CD4-positive, alpha-beta T cell (primary cell): ENCODE measurements at regions not wholly inside any gene's neighbourhood (a gene's known extent, or its start where the extent isn't known, plus 50 kb on each side); places are given as distances from the start of the nearest gene placed in this dataset.

Experiments
- ATAC-seq: fragments of 200-7000 bp; cut with Tn5 transposase; one replicate; pipeline ENCODE4 v1.10.0; 2022; ENCODE audit warnings: mild to moderate bottlenecking; ENCODE audit not compliant: poor library complexity
- CTCF ChIA-PET: fragments of 350-600 bp; sonication (Branson Sonifier 250); formaldehyde crosslinking; loops from one replicate; lab custom pipeline; 2021; ENCODE audit warnings: antibody characterized with exemption, inconsistent platforms; lab: Charles Lee
- POLR2A ChIA-PET: fragments of 350-600 bp; sonication (Branson Sonifier 250); formaldehyde crosslinking; loops from one replicate; lab custom pipeline; 2021; ENCODE audit warnings: antibody characterized with exemption, inconsistent platforms; lab: Charles Lee
- DNase-seq, 14 experiments: peaks; one replicate each; pipeline ENCODE4 v3.0.0-alpha.2; 2013 to 2020; ENCODE audit warnings: mixed read lengths in 2 of 14
- H3K27ac ChIP-seq, 2 donors: one replicate each; pipeline versions ENCODE4 v1.5.1 to v1.7.0; 2013; ENCODE audit warnings: low read length in 2 of 2, low read depth in 1 of 2, mild to moderate bottlenecking in 1 of 2
- H3K27me3 ChIP-seq, 2 experiments: 1 replicate in 1 of 2; 2 replicates in 1 of 2; pipeline versions ENCODE4 v1.6.1 to v1.7.0; 2013; ENCODE audit warnings: low read length in 2 of 2, control low read depth in 1 of 2, mild to moderate bottlenecking in 1 of 2, moderate library complexity in 1 of 2; ENCODE audit not compliant: insufficient read depth in 2 of 2, control insufficient read depth in 1 of 2
- H3K36me3 ChIP-seq: one replicate; pipeline ENCODE4 v1.6.1; 2013; ENCODE audit warnings: low read length, control low read depth; ENCODE audit not compliant: insufficient read depth
- H3K4me1 ChIP-seq: one replicate; pipeline ENCODE4 v1.6.1; 2013; ENCODE audit warnings: low read length, control low read depth; ENCODE audit not compliant: insufficient read depth
- H3K4me3 ChIP-seq: one replicate; pipeline ENCODE4 v1.5.1; 2013; ENCODE audit warnings: mild to moderate bottlenecking, low read length, moderate library complexity
- H3K9me3 ChIP-seq, 2 experiments: 1 replicate in 1 of 2; 2 replicates in 1 of 2; pipeline versions ENCODE4 v1.6.1 to v1.7.0; 2013; ENCODE audit warnings: low read length in 2 of 2, mild to moderate bottlenecking in 2 of 2, control low read depth in 1 of 2, moderate library complexity in 1 of 2; ENCODE audit not compliant: control insufficient read depth in 1 of 2, insufficient read depth in 1 of 2
- H3K27ac Mint-ChIP-seq: one replicate; pipeline ENCODE4 v1.8.0; 2020; ENCODE audit warnings: mixed read lengths
- H3K27me3 Mint-ChIP-seq: one replicate; pipeline ENCODE4 v1.8.0; 2021; ENCODE audit warnings: mixed read lengths
- H3K36me3 Mint-ChIP-seq: one replicate; pipeline ENCODE4 v1.8.0; 2021; ENCODE audit warnings: low read depth, mixed read lengths
- H3K4me1 Mint-ChIP-seq: one replicate; pipeline ENCODE4 v1.8.0; 2021; ENCODE audit warnings: low read depth, mixed read lengths
- H3K4me3 Mint-ChIP-seq: one replicate; pipeline ENCODE4 v1.8.0; 2020; ENCODE audit warnings: mild to moderate bottlenecking, mixed read lengths
- H3K9me3 Mint-ChIP-seq: one replicate; pipeline ENCODE4 v1.8.0; 2020; ENCODE audit warnings: mixed read lengths
- intact Hi-C, 2 experiments: fragments of 100-400 bp; cut with DNase I in 1 of 2; cut with micrococcal nuclease in 1 of 2; formaldehyde crosslinking; loops; one replicate each; pipeline versions ENCODE4 v1.15.1 to v1.9.0; 2023 to 2025; cut with DNase I, micrococcal nuclease
- TF ChIP-seq, protein P1 (sequence below): fragments of 200-600 bp; IDR thresholded peaks from one replicate; pipeline ENCODE4 v1.8.0; 2022; ENCODE audit warnings: antibody characterized with exemption, mild to moderate bottlenecking

DNA sequence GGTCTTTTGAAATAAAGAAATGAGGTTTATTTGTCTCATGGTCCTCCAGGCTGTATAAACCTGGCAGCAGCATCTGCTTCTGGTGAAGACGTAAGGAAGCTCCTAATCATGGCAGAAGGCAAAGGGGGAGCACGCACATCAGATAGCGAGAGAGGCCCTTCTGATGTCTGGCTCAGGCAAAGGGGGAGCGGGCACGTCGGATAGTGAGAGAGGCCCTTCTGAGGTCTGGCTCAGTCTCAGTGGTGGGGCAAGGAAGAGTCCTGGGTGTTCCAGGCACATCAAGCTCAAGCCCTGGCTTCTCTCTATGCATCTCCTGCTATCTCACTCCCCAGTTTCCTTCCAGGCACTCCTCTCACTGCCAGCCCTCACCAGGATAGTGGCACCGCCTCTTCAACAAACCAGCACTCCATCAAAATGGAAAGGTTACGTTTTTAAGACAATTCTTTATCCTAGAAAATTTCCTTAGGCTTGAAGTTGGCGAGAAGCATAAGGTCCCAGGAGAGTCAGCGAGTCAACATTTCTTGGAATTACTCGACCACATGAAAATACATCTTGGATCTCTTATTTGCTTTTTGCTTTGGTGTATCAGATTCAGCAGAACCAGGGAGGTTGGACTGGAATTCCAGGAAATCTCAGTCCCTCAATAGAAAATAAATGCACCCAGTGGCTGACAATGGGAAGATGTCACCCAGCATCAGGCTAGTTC is 189.6 kb upstream of the TMEM132C start:
- peaks cover 0 to 18% of the 10 kb centered on the region in 2 experiments for H3K9me3 ChIP-seq
- no peaks in the 10 kb centered on the region for H3K4me1 ChIP-seq
- no peaks in the 10 kb centered on the region for H3K27me3 ChIP-seq
- H3K4me3 ChIP-seq, result no peak overlapping the region
- H3K36me3 Mint-ChIP-seq, result no peaks in the 10 kb centered on the region
- ATAC-seq (no peak), DNase-seq (no peak)
- intact Hi-C loops, result no loop called here
- no peak overlapping the region for H3K4me3 Mint-ChIP-seq
- H3K9me3 Mint-ChIP-seq, result peaks cover 6% of the 10 kb centered on the region
- no peaks in the 10 kb centered on the region for H3K27me3 Mint-ChIP-seq
- H3K4me1 Mint-ChIP-seq, result no peaks in the 10 kb centered on the region
- H3K27ac Mint-ChIP-seq, result no peak overlapping the region
- ChIA-PET CTCF (no interaction called here), POLR2A (no interaction called here)
- TF ChIP-seq, protein P1, sequence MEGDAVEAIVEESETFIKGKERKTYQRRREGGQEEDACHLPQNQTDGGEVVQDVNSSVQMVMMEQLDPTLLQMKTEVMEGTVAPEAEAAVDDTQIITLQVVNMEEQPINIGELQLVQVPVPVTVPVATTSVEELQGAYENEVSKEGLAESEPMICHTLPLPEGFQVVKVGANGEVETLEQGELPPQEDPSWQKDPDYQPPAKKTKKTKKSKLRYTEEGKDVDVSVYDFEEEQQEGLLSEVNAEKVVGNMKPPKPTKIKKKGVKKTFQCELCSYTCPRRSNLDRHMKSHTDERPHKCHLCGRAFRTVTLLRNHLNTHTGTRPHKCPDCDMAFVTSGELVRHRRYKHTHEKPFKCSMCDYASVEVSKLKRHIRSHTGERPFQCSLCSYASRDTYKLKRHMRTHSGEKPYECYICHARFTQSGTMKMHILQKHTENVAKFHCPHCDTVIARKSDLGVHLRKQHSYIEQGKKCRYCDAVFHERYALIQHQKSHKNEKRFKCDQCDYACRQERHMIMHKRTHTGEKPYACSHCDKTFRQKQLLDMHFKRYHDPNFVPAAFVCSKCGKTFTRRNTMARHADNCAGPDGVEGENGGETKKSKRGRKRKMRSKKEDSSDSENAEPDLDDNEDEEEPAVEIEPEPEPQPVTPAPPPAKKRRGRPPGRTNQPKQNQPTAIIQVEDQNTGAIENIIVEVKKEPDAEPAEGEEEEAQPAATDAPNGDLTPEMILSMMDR, result no peak
- H3K27ac ChIP-seq, result no peak overlapping the region
- no peaks in the 10 kb centered on the region for H3K36me3 ChIP-seq

DNA sequence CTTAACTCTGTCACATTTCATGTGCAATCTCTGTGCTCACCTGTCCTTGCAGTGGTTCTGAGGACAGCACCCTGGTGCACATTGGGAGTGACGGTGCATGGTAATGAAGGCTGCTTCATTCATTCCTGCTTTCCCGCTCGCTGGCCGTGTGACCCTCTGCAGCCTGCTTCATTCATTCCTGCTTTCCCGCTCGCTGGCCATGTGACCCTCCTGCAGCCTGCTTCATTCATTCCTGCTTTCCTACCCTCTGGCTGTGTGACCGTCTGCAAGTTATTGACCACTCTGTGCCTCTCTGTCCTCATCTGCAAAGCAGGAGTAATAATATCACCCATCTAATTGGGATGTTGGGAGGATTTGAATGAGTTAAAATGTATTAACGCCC is 189.1 kb upstream of the TMEM132C start:
- Mint-ChIP-seq H3K4me3 (no peak overlapping the region), H3K9me3 (peaks cover 9% of the 10 kb centered on the region), H3K36me3 (no peaks in the 10 kb centered on the region), H3K27ac (no peak overlapping the region), H3K27me3 (no peaks in the 10 kb centered on the region), H3K4me1 (no peaks in the 10 kb centered on the region)
- intact Hi-C loops, result no loop called here
- DNase-seq (no peak), ATAC-seq (no peak)
- H3K36me3 ChIP-seq, result no peaks in the 10 kb centered on the region
- no peak overlapping the region for H3K27ac ChIP-seq
- TF ChIP-seq, protein P1, result no peak
- H3K9me3 ChIP-seq, result peaks cover 0 to 18% of the 10 kb centered on the region in 2 experiments
- no peak overlapping the region for H3K4me3 ChIP-seq
- CTCF ChIA-PET, result no interaction called here
- H3K4me1 ChIP-seq, result no peaks in the 10 kb centered on the region
- POLR2A ChIA-PET, result no interaction called here
- no peaks in the 10 kb centered on the region for H3K27me3 ChIP-seq

DNA sequence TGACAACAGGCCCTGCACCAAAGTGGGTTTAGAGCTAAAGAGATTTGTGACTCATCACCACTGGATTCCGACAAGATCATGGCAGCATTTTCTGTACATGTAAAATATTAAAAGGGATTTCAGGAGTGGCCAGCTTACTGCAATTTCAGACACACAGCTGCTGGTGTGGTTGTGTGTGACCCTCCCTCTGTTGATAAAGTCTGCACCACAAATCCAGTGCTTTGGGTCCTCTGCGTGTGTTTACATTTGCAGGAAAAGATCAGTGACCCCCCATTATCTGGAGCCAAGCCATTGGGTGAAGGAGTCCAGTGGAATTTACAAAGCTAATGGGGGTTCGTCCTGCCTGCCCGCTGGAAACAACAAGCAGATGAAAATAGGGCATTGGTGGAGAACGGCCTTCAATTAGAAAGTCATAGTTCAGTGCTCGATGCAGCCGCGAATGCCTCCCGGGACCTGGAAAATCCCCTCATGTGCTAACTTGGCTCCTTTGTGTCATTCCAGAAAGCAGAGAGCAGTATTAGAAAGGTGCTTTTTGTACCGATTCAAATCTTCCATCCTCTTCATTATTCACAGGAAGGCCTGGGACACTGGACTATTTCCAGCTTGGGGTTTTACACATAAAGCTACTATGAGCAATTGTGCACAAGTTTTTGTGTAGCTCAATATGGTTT is 188.5 kb upstream of the TMEM132C start:
- no peaks in the 10 kb centered on the region for H3K27me3 Mint-ChIP-seq
- Histone ChIP-seq H3K27me3 (no peaks in the 10 kb centered on the region), H3K9me3 (peaks cover 0 to 17% of the 10 kb centered on the region in 2 experiments), H3K4me3 (no peak overlapping the region), H3K4me1 (no peaks in the 10 kb centered on the region), H3K27ac (no peak overlapping the region), H3K36me3 (no peaks in the 10 kb centered on the region)
- intact Hi-C loops, result no loop called here
- H3K36me3 Mint-ChIP-seq, result no peaks in the 10 kb centered on the region
- ChIA-PET CTCF (no interaction called here), POLR2A (no interaction called here)
- H3K9me3 Mint-ChIP-seq, result peaks cover 9% of the 10 kb centered on the region
- no peak overlapping the region for H3K4me3 Mint-ChIP-seq
- no peak for DNase-seq
- TF ChIP-seq, protein P1, result no peak
- ATAC-seq, result no peak
- no peaks in the 10 kb centered on the region for H3K4me1 Mint-ChIP-seq
- H3K27ac Mint-ChIP-seq, result no peak overlapping the region
